HepG2 (cell line): ENCODE measurements at regions not wholly inside any gene's neighbourhood (a gene's known extent, or its start where the extent isn't known, plus 50 kb on each side); places are given as distances from the start of the nearest gene placed in this dataset.

Experiments used
- ATAC-seq: fragments of 200-7000 bp; cut with Tn5 transposase; 3 replicates; pipeline ENCODE4 v1.9.1; 2020; ENCODE audit warnings: mild to moderate bottlenecking, moderate library complexity
- BruUV-seq: library from RNA; stranded (reverse); fragments of 400-500 nt; replicated peaks from 2 replicates; lab custom pipeline; 2021; lab: Mats Ljungman, UMichigan
- CTCF ChIA-PET: fragments of 300-600 bp; formaldehyde crosslinking; extraction: SDS; loops from one replicate; lab custom pipeline; 2021; ENCODE audit warnings: low total read pairs, inconsistent platforms, low intra/inter-chr PET ratio; lab: Yijun Ruan, JAX
- POLR2A ChIA-PET: fragments of 350-600 bp; sonication (Branson Sonifier 250); formaldehyde crosslinking; loops from one replicate; lab custom pipeline; 2020; ENCODE audit warnings: antibody characterized with exemption, inconsistent platforms; lab: Yijun Ruan, JAX
- DNase-seq: peaks from one replicate; pipeline ENCODE4 v3.0.0-alpha.2; 2015; ENCODE audit warnings: low spot score
- FAIRE-seq: peaks from 3 replicates; lab custom pipeline; 2011; peaks lifted over from hg19 to GRCh38; lab: Jason Lieb, UNC
- H2AFZ ChIP-seq: one replicate; pipeline ENCODE4 v1.6.1; 2011; ENCODE audit warnings: low read length, inconsistent platforms
- H3K27ac ChIP-seq: fragments of 300-600 bp; 3 replicates; pipeline ENCODE4 v1.8.0; 2011; ENCODE audit warnings: mixed run types, mild to moderate bottlenecking, mixed read lengths, low read length, inconsistent platforms; ENCODE audit not compliant: insufficient read depth; ENCODE audit errors: extremely low read length
- H3K27me3 ChIP-seq, 2 experiments: fragments of 200-600 bp in 1 of 2; 2 replicates in 1 of 2; 3 replicates in 1 of 2; pipeline versions ENCODE4 v1.6.0 to v1.8.0; 2011; ENCODE audit warnings: low read length in 2 of 2, mild to moderate bottlenecking in 2 of 2, moderate library complexity in 2 of 2, inconsistent platforms in 1 of 2; ENCODE audit not compliant: insufficient read depth in 2 of 2, control insufficient read depth in 1 of 2
- H3K36me3 ChIP-seq, 2 experiments: fragments of 200-600 bp in 1 of 2; replicated peaks in 1 of 2; 2 replicates in 1 of 2; 3 replicates in 1 of 2; pipeline versions ENCODE4 v1.5.1 to v1.8.0; 2011; ENCODE audit warnings: low read length in 2 of 2, inconsistent platforms in 1 of 2; ENCODE audit not compliant: insufficient read depth in 2 of 2, control insufficient read depth in 1 of 2
- H3K4me1 ChIP-seq: 2 replicates; pipeline ENCODE4 v1.5.1; 2012; ENCODE audit warnings: low read length, inconsistent platforms; ENCODE audit not compliant: insufficient read depth
- H3K4me2 ChIP-seq: 2 replicates; pipeline ENCODE4 v1.6.0; 2011; ENCODE audit warnings: low read depth, low read length, inconsistent platforms
- H3K4me3 ChIP-seq, 3 experiments: fragments of 200-600 bp in 1 of 3; sonication (generic), shearing (Covaris generic) in 1 of 3; replicated peaks in 1 of 3; 2 replicates each; pipeline ENCODE4 v1.5.1; 2011 to 2016; ENCODE audit warnings: low read length in 3 of 3, inconsistent platforms in 2 of 3, low read depth in 2 of 3, mild to moderate bottlenecking in 2 of 3, control low read depth in 1 of 3, mixed read lengths in 1 of 3; ENCODE audit not compliant: insufficient read depth in 1 of 3
- H3K79me2 ChIP-seq: one replicate; pipeline ENCODE4 v1.6.1; 2011; ENCODE audit warnings: low read length, inconsistent platforms; ENCODE audit not compliant: insufficient read depth
- H3K9ac ChIP-seq: 2 replicates; pipeline ENCODE4 v1.6.0; 2011; ENCODE audit warnings: mild to moderate bottlenecking, low read depth, low read length, inconsistent platforms; ENCODE audit not compliant: insufficient read depth
- H3K9me3 ChIP-seq: 2 replicates; pipeline ENCODE4 v1.5.1; 2012; ENCODE audit warnings: mild to moderate bottlenecking, low read length
- H4K20me1 ChIP-seq: 2 replicates; pipeline ENCODE4 v1.6.0; 2011; ENCODE audit warnings: inconsistent platforms, mild to moderate bottlenecking, low read length, moderate library complexity; ENCODE audit not compliant: insufficient read depth
- ATF7 ChIP-seq, 2 experiments: fragments of 450-650 bp in 1 of 2; sonication (generic) in 1 of 2; formaldehyde crosslinking in 1 of 2; IDR thresholded peaks; 2 replicates each; pipeline versions ENCODE4 v1.4.0 to v1.6.1; 2016 to 2020; ENCODE audit warnings: antibody characterized with exemption in 1 of 2, mild to moderate bottlenecking in 1 of 2, missing genetic modification reagents in 1 of 2
- E2F1 ChIP-seq: sonication (generic); formaldehyde crosslinking; IDR thresholded peaks from 2 replicates; pipeline ENCODE4 v1.5.0; 2020; ENCODE audit warnings: missing genetic modification reagents
- IRX3 ChIP-seq: sonication (generic); formaldehyde crosslinking; IDR thresholded peaks from 2 replicates; pipeline ENCODE4 v1.8.1; 2023; ENCODE audit warnings: mild to moderate bottlenecking, low read depth, missing genetic modification reagents, borderline replicate concordance
- TGIF2 ChIP-seq: IDR thresholded peaks from 2 replicates; pipeline ENCODE4 v1.6.1; 2016; ENCODE audit warnings: control low read depth, missing compliant biosample characterization
- ZNF281 ChIP-seq: sonication (generic); formaldehyde crosslinking; IDR thresholded peaks from 2 replicates; pipeline ENCODE4 v1.4.0; 2020; ENCODE audit warnings: missing genetic modification reagents, borderline replicate concordance
- ZNF34 ChIP-seq: sonication (generic); formaldehyde crosslinking; IDR thresholded peaks from 2 replicates; pipeline ENCODE4 v1.4.0; 2020; ENCODE audit warnings: mild to moderate bottlenecking, missing genetic modification reagents, borderline replicate concordance
- ZNF724P ChIP-seq: sonication (generic); formaldehyde crosslinking; IDR thresholded peaks from 2 replicates; pipeline ENCODE4 v1.8.0; 2022; ENCODE audit warnings: missing genetic modification reagents, borderline replicate concordance
- in situ Hi-C: cut with HindIII; loops from 2 replicates; pipeline ENCODE4 v1.10.0; 2017; ENCODE audit warnings: low pct_unique_long_range_greater_than_20kb; ENCODE audit not compliant: extremely low pct_ligation_motif_present
- intact Hi-C: fragments of 100-400 bp; cut with micrococcal nuclease; formaldehyde crosslinking; loops from one replicate; pipeline ENCODE4 v1.10.0; 2022; ENCODE audit not compliant: unreplicated experiment

- DNase-seq = no peak
- Histone ChIP-seq H3K79me2 (no peaks in the 10 kb centered on the region), H3K4me2 (no peak overlapping the region), H2AFZ (no peak overlapping the region), H3K27ac (no peak overlapping the region), H3K9me3 (no peaks in the 10 kb centered on the region), H4K20me1 (no peaks in the 10 kb centered on the region), H3K4me3 (no peak overlapping the region), H3K9ac (no peak overlapping the region), H3K27me3 (no peaks in the 10 kb centered on the region), H3K4me1 (no peaks in the 10 kb centered on the region), H3K36me3 (no peaks in the 10 kb centered on the region)
- ATAC-seq = no peak
- in situ Hi-C loops = no loop called here
- no TSS peak for BruUV-seq
- intact Hi-C loops = no loop called here
- FAIRE-seq = no peak
- POLR2A ChIA-PET = no interaction called here
- TF ChIP-seq ATF7 (IDR thresholded peaks at IDR 0.05) = no peak
- TF ChIP-seq ATF7 (CRISPR knock-in tag; IDR thresholded peaks at IDR 0.05) = no peak
- TF ChIP-seq IRX3 (CRISPR knock-in tag) = no peak
- no peak for TF ChIP-seq ZNF724P
- TF ChIP-seq E2F1 (CRISPR knock-in tag) = no peak
- no peak for TF ChIP-seq ZNF281 (CRISPR knock-in tag)
- no peak for TF ChIP-seq ZNF34 (CRISPR knock-in tag)
- TF ChIP-seq TGIF2 (CRISPR knock-in tag) = no peak
- CTCF ChIA-PET = no interaction called here
Observed at GRCh38 chr2:59149271-59149670, 908.1 kb upstream of the FANCL start.
